SH-SY5Y (cell line): ENCODE measurements at regions not wholly inside any gene's neighbourhood (a gene's known extent, or its start where the extent isn't known, plus 50 kb on each side); places are given as distances from the start of the nearest gene placed in this dataset.

ENCODE experiments used
- GATA2 ChIP-seq: IDR thresholded peaks from 2 replicates; pipeline ENCODE4 v1.6.1; 2011; ENCODE audit warnings: mild to moderate bottlenecking, low read depth, low read length
- GATA3 ChIP-seq: IDR thresholded peaks from 2 replicates; pipeline ENCODE4 v1.6.1; 2011; ENCODE audit warnings: low read depth, mild to moderate bottlenecking, low read length, moderate library complexity

DNA sequence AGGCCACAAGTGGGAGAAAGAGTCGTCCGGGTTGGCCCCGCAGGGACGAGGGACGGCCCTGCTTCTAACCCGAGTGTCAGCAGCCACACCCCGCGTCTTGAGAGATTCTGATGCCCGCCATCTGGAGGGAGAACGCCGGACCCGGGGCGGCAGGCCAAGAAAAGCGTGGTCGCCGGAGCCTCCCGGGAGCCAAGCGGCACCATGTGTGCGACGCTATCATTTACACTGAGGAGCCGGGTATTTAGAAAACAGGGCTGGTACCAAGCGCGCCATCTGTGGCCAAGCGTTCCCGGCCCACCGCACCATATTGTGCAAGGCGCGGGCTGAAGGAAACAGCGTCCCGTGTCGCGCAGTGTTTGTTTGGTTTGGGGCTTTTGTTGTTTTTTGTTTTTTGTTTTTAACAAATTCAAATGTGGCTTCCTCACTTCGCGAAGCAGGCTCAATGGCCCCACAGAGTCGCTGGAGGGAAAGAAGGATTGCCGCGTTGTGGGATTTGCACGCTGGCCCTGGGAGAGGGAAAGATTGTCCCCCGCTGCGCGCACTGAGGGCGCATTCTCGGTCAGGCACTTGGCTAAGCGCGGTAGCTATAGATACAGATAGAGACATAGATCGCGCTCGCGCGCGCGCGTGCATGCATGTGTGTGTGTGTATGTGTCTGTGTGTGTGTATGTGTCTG is 153.8 kb downstream of the BCL11B start:
- TF ChIP-seq GATA2 (no peak), GATA3 (no peak)

- TF ChIP-seq GATA2 (no peak), GATA3 (no peak)
Measured at GRCh38 chr14:99118946-99119345, 153.1 kb downstream of the BCL11B start.
